IPS-NIHi7 (cell line): ENCODE measurements at regions not wholly inside any gene's neighbourhood (a gene's known extent, or its start where the extent isn't known, plus 50 kb on each side); places are given as distances from the start of the nearest gene placed in this dataset.
"Not testable (repeated sequence)": the region's sequence is repeated elsewhere in the genome, so short reads cannot be mapped to it uniquely, and the experiment has no call there.

ENCODE experiments used
- DNase-seq: peaks from one replicate; pipeline ENCODE4 v3.0.0; 2012; ENCODE audit warnings: mixed read lengths; ENCODE audit errors: extremely low spot score

DNA sequence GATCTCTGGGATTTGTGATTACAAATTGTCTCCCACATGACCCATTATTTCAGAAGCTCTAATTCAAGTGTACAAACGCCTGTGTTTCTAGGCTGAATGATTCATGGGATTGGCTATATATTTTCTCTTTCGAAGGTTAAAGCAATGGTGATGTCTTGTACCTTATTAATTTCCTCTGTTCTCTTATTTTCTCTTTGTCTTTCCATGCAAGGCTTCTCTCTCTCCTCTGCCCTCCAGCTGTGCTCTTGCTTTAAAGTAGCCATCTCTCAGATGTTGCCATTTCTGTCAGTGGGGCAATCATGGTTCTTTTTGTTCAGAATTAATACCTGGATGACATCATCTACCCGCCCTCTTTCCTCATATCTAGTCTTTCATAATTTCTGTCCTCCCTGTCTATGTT lies 184.3 kb upstream of the ATP10B start:
- no peak for DNase-seq

DNA sequence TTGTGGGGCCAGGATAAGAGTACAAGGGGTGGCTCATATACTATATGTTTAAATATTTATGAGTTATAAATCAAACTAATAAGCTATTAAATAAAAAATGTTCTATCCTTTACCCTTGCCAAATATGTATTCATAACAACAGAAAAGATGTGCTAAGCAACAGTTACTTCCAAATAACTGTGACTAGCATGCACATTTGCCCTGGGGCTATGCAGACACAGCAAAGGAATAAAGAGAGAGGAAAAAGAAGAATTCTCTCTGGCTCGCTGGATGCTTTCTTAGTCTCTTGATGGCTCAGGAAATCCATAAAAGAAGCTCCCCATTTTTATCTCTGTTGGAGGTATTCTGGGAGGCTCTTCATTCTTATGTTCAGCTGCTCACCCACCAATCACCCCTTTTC lies 182.4 kb upstream of the ATP10B start:
- no peak for DNase-seq

DNA sequence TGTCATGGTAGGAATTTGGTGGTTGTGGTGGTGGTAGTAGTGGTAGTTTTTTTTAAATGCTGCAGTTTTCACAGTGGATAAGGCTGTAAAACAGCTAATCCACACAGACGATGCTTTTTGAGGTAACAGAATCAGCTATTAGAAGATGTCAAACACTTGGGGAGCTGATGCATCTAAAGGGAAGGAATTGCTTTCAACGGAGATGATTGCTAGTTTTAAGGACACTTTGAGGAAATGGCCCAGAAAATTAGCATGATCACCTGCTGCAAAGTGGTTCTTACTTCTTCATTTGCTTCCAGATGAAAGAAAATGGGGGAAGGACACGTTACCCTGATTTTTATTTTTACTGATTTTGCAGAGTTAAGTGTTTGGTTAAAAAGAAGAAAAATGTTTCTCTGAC lies 178.2 kb upstream of the ATP10B start:
- DNase-seq: no peak

DNA sequence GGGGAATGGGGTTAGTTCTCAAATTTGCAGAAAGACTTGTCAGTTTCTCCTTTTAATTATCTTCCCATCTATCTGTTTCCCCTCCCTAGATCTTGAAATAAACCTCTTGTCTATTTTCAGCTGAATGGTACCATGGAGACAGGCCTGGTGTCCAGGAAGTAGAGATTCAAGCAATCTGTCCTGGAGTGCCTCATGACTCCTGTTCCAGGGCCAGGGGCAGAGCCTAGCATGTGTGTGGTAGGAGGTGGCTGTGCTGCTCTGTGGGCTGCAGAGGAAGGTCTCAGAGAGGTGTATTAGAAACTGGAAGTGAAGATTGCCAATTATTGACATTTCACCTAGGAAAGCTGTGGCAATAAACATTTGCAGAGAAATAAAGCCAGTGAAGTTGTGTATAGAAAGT lies 175.8 kb upstream of the ATP10B start:
- no peak for DNase-seq

DNA sequence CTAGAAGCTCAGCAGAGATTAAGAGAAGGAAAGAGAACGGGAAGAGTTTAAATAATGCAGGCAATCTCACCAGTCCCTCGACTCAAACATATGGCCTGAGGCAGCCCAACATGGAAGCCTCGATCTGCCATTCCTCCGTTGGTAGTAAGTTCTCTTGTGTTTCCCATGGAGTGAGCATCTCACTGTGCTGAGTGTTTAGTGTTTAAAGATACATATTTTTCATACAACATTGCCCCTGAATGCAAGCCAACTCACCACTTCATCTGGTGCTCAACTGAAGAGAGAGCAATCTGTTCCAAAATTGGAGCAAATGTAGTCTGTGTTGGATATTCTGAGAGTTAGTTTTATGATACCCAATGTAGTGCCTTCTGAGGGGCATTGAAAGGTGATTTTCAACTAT lies 171.5 kb upstream of the ATP10B start:
- DNase-seq: no peak

DNA sequence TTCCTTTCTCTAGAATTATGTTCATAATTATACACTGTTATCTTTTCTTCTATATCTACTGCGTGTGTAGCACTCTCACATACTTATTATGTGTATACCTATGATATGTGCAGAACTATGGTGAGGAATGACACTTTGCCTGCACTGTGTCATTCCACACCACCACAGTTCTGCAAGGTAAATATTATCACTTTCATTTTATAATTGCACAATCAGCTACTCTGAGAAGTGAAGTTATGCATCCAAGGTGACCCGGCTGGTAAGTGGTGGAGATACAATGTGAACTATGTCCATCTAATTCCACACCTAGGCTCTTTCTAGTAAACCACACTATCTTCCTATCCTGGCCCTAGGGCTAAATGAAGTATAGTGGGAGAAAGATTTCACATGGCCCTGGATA lies 170.1 kb upstream of the ATP10B start:
- no peak for DNase-seq

DNA sequence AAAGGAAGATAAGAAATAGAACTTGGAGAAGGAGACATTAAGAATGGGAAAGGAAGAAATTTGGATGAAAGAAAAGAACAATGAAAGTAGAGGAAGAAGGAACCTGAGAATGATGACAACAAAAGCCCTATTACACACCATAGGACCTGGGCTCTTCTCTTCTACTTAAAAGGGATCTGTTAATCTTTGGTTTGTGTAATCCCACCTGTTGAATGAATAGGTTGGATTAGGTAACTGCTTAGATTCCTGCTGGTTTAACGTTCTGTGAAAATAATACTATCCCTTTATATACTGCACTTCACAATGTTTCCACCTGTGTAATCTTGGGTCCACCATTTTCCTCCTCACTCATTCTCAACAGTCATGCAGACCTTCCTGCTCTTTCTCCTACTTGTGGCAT lies 157.8 kb upstream of the ATP10B start:
- DNase-seq: no peak

DNA sequence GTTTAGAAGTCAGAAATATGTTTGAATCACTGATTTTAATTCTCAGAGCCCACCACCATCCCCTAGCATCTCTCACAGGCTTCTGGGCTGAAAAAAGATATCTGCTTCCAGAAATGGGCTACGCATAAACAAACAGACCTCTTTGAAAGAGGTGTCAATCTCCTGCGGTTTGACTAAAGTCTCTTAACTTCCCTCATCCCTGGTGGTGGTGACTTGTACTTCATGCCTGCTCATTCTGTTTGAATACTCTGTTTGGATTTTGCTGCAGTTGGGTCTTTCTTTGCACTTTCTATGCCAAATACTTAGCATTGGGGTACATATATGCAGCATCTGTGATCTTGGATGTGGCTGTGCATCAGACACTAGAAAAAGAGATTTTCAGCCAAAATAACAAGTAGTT lies 157.2 kb upstream of the ATP10B start:
- DNase-seq: peak; percentile 29

DNA sequence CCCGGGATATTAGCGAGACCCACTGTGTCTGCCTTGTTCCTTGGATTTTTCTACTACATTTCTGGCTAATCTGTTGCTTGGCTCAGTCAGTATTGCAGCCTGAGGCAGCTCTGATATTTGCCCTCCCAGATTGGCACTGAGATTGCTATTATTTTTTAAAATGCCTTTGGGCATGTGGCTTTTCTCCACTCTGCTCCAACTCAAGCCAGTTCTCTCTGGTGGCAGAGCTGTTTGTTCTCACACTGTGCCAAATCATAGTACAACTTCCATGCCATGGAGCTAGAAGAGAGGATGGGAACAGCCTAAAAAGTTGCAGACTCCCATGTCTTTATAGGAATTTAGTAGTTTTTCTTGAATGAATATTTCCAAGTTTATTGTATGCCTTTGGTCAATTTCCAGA lies 155.9 kb upstream of the ATP10B start:
- DNase-seq: no peak

DNA sequence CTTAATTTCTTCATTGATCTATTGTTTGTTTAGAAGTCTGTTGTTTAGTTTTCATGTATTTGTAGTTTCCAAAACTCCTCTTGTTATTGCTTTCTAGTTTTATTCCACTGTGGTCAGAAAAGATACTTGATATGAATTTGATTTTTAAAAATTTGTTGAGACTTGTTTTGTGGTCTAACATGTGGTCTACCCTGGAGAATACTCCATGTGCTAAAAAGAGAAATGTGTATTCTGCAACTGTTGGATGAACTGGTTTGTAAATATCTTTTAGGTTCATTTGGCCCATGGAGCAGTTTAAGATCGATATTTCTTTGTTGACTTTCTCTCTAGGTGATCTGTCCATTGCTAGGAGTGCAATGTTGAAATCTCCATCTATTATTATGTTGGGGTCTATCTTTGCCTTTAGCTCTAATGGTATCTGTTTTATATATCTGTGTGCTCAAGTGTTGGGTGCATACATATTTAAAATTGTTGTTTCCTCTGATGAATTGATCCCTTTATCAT lies 150.6 kb upstream of the ATP10B start:
- no peak for DNase-seq

DNA sequence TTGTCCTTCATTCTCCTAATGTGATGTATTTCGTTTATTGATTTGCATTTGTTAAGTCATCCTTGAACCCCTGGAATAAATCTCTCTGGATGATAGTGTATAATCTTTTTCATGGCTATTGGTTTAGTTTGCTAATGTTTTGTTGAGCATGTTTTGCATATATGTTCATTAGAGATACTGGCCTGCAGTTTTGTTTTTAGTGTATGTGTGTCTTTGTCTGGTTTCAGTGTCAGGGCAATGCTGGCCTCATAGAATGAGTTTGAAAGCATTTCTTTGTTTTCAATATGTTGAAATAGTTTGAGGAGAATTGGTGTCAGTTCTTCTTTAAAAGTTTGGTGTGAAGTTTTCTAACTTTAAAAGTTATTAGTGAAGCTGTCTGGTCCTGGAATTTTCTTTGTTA lies 149.6 kb upstream of the ATP10B start:
- DNase-seq: no peak

DNA sequence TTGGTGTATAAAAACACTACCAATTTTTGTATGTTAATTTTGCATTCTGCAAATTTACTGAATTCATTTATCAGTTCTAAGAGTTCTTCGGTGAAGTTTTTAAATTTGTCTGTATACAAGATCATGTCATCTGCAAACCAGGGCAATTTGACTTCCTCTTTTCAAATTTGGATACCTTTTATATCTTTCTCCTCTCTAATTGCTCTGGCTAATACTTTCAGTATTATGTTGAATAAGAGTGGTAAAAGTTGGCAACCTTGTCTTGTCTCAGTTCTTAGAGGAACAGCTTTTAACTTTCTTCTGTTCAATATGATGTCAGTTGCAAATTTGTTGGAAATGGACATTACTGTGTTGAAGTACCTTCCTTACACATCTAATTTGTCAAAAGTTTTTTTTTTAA lies 149.1 kb upstream of the ATP10B start:
- not testable (repeated sequence) for DNase-seq

DNA sequence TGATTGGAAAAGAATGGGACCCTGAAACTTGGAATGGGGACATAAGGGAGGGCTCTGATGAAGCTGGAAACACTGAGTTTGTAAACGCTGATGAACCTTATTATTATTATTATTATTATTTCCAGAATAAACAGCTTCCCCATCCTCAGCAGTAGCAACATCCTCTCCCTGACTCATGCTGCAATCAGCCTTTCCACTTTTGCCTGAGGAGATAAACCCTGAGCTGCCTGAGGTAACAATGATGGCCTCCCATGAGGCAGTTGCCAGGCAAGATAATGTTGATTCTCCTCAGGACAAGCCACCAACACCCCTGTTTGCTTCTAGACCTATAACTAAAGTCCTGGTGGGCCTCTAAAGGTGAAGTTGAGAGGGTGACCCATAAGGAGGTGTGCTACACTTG lies 139.2 kb upstream of the ATP10B start:
- DNase-seq: no peak

DNA sequence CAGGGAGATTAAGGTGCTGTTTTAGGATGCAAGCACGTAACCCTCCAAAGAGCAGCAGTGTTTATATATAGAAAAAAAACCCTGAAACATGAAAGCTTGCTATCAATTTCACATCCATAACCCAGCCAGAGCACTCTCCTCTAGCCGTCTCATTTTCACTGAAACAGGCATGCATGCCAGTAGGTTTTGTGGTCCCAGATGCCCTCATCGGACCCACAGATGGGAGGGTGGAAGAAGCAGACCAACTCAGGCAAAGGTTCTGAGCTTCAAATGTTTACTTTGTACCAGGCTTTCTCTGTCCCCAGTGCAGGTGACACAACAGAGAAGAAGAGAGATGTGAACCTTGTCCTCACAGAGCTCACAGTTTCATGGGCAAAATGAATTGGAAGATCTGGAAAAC lies 127.4 kb upstream of the ATP10B start:
- no peak for DNase-seq

DNA sequence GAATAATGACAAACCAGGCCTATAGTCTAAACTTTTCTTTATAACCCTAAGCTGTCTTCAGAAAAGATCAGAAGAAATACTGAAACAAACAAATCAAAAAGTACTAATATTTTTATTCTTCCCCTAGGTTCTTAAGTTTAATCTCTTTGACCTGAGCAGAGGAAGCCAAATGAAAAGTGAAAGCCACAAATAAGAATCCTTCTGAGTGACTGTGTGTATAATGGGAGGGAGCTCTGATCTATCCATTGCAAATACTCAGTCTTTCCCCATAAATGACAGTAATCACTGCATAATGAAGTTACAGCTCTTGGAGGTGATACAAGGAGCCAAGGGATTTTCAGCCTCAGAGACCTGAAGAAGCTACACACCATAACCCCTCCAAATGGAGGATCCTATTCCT lies 126.9 kb upstream of the ATP10B start:
- no peak for DNase-seq

DNA sequence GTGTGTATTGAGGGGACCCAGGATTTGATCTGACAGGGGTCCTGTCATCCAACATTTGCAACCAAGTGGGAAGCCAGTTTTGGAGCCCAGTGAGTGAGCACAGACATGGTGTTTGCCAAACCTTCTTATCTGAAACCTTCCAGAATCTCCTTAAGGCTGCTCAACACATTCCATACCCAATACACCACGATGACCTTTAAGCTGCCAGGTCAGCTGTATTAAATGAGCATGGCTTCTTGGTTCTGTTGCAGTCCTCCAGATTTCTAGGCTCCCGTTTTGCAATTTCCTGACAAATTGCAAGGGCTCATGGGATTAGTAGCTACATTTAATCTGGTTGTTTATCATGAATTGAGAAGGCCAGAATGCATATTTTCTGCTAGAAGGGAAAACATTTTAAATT lies 124.2 kb upstream of the ATP10B start:
- DNase-seq: no peak

DNA sequence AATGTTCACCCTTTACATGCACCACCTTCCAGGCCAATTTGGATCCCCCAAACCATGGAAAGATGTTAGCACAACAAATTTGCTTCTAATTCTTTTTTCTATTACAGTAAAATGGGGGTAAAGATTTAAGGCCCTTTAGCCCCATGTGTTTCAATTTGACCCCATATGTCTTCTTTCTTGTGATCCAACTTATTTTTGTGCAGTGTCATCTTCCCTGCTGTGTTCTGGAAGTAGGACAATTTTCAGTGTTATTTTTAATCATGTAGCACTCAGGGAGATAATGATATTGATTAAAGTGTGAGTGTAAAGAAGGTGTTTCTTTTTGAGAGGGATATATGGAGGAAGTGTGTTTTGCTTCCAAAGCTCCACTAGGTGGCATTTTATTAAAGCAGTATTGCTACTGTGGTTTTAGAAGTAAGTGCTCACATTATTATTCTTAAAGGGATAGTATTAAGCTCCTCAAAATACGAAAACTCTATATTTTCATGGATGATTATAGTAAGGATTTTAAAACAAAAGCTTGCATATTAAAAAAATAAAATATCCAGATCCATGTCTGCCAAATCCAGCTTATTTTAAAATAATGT lies 118.7 kb upstream of the ATP10B start:
- peak; percentile 18 for DNase-seq

DNA sequence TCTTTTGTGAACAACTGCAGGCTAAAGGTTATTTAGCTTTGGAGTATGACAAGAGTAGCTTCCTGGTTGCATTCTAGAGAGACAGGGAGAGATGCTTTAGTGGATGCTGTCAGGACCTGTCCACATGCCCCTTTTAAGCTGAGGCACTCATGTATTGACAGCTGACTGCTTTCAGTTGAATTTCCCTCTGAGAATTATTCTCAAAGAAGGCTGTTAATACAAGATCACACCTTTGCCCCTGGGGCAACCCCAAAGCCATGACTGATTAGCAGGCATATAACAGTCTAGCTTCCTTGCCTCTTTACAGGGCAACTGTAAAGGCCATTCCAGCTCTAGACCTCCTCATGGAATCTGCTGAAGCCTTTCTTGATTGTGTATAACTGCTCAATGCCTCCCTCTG lies 117.6 kb upstream of the ATP10B start:
- no peak for DNase-seq

DNA sequence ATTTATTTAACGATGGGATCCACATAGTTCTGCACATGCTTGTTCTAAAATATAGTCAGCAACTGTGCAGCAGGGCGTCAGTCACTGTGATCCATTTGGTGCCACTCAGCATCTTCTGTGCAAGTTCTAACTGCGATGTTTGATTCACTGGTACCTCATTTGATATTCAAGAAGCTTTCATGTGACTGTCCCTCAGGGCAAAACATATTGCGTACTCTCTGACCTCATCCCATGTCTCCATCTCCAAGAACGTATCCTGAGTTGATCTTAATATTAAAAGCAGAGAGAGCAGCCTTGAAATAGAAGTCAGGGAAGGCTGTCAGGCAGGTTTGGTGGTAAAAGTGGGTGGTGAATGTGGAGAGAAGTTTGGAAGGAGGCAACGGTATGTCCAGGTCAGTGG lies 116.5 kb upstream of the ATP10B start:
- no peak for DNase-seq

DNA sequence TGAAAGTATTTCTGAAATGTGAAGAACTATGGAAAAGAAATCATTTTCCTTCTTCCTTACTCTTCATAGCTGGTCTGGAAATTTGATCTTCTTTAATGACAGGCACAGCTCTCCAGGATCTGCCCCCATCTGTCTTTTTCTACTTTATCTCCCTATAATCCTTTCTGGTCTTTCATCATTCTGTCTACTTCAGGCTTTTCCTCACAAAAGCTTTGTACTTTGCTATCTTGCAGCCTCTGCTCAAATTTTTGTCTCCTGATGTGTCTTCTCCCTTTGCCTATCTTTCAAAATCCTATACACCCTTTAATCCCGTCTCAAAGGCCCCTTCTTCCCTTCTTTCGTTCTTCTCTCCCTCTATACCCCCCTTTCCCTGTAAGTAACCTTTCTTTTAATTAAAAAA lies 114.9 kb upstream of the ATP10B start:
- no peak for DNase-seq

DNA sequence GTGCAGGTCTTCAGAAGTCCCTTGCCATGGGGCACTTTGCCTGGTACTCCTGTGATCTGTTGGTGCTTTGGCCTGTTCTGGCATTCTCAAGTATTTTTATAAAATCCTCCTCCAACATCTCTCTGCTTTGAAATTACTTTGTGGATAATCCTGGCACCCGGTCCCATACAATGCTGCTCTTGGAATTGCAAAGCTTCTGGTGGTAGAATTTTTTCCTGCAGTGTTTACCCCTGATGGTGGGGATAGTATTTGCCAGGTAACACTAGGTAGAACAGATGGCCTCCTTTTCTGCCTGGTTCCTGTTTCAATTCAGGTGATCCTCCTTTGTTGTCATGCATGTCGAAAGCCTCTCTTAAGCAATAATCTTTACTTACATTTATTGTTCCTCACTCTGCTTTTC lies 109.8 kb upstream of the ATP10B start:
- DNase-seq: no peak

DNA sequence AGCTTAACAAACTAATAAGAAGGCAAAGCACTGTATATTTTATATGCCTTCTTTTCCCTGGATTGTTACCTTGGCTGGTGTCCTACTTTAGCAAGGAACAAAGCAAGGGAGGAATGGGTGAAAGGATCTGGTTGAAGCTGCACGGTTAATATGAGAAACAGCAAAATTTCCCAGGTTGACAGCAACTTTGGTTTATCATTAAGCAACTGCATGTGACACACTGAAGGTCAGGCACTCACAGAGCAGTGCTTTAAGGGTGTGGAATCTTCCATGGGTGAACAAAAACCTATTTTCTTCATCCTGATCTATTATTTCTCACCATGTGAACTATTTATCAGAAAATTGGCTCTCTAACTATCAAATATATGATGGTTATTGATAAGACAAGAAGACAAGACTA lies 109.0 kb upstream of the ATP10B start:
- DNase-seq: no peak

DNA sequence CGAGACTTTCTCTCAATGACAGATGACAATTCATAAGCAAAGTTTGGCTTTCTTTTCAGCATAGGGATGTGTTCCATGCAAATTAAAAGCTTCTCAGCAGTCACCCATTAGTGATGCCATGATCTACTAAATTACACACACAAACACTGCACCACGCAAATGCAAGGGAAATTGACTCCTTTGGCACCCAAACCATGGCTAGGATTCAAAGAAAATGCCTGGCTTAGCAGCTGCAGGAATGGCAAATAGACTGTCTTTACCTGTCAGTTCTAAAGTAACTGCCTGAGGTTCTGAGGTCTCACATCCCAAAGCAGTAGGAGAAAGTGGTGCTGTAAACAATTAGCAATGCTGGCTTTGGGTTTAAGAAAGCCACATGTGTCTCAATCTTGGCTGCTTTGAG lies 108.6 kb upstream of the ATP10B start:
- no peak for DNase-seq

DNA sequence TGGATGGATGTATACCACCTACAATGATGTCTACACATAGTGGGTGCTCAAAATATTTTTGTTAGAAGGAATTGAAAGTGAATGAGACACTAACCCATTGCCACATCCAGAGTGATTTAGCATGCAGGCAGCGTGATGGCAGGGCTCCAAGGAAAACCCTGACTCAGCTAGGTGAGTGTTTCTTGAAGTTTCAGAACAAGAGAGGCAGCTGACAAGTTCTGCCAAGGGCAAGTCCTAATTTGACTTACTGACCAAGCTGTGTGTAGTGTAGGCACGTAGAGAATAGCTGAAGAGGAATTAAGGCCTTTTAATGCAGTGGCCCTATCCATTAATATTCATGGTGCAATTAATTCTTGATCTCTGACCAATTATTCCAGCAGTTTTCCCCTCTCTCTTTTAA lies 107.8 kb upstream of the ATP10B start:
- no peak for DNase-seq
